NCI-H345 treated with DMSO at 0.1 percent for 48 hours (cell line): ENCODE measurements at regions not wholly inside any gene's neighbourhood (a gene's known extent, or its start where the extent isn't known, plus 50 kb on each side); places are given as distances from the start of the nearest gene placed in this dataset.

Source experiments
- DNase-seq: peaks from one replicate; lab custom pipeline; 2025; ENCODE audit not compliant: unreplicated experiment; lab: John Stamatoyannopoulos, UW

- no peak for DNase-seq
Measured at GRCh38 chr10:130809181-130809580, 502.3 kb downstream of the TCERG1L start.

- no peak for DNase-seq
Measured at GRCh38 chr10:130809761-130810515, 501.6 kb downstream of the TCERG1L start.

- DNase-seq: no peak
Measured at GRCh38 chr10:130810856-130811255, 500.7 kb downstream of the TCERG1L start.

GRCh38 chr10:130812381-130813148 lies 499.0 kb downstream of the TCERG1L start:
- no peak for DNase-seq

- no peak for DNase-seq
Measured at GRCh38 chr10:130814610-130815009, 496.9 kb downstream of the TCERG1L start.

- DNase-seq: no peak
Measured at GRCh38 chr10:130816116-130816901, 495.2 kb downstream of the TCERG1L start.

- DNase-seq: no peak
Measured at GRCh38 chr10:130817046-130817624, 494.4 kb downstream of the TCERG1L start.

- DNase-seq: no peak
Measured at GRCh38 chr10:130817674-130818073, 493.8 kb downstream of the TCERG1L start.

- DNase-seq: no peak
Measured at GRCh38 chr10:130820880-130821482, 490.5 kb downstream of the TCERG1L start.

GRCh38 chr10:130824230-130825014 lies 487.1 kb downstream of the TCERG1L start:
- DNase-seq: no peak

GRCh38 chr10:130833596-130833995 lies 477.9 kb downstream of the TCERG1L start:
- no peak for DNase-seq

- DNase-seq: no peak
Measured at GRCh38 chr10:130834170-130834569, 477.4 kb downstream of the TCERG1L start.

GRCh38 chr10:130834573-130834972 lies 476.9 kb downstream of the TCERG1L start:
- no peak for DNase-seq

- no peak for DNase-seq
Measured at GRCh38 chr10:130835068-130835467, 476.5 kb downstream of the TCERG1L start.

GRCh38 chr10:130836344-130836743 lies 475.2 kb downstream of the TCERG1L start:
- DNase-seq: no peak

- DNase-seq: no peak
Measured at GRCh38 chr10:130843051-130843653, 468.4 kb downstream of the TCERG1L start.

GRCh38 chr10:130844310-130844709 lies 467.2 kb downstream of the TCERG1L start:
- DNase-seq: no peak

GRCh38 chr10:130847170-130847569 lies 464.4 kb downstream of the TCERG1L start:
- no peak for DNase-seq

- DNase-seq: no peak
Measured at GRCh38 chr10:130848855-130849254, 462.7 kb downstream of the TCERG1L start.

GRCh38 chr10:130854151-130854550 lies 457.4 kb downstream of the TCERG1L start:
- no peak for DNase-seq
